ENCODE measurements at regions not wholly inside any gene's neighbourhood (a gene's known extent, or its start where the extent isn't known, plus 50 kb on each side); places are given as distances from the start of the nearest gene placed in this dataset.

- TF ChIP-seq POLR2A (IDR thresholded peaks at IDR 0.05; ENCODE audit: control extremely low read depth in 1 of 2, low read depth in 2 of 2, low read length in 2 of 2) (no peak), CEBPB (IDR thresholded peaks at IDR 0.05; ENCODE audit: low read depth, low read length) (no peak), MAX (IDR thresholded peaks at IDR 0.05) (no peak), SIX5 (IDR thresholded peaks at IDR 0.05; ENCODE audit: low read depth, low read length) (no peak), NRF1 (IDR thresholded peaks at IDR 0.05; ENCODE audit: low read depth, low read length) (no peak), CTCF (IDR thresholded peaks at IDR 0.05; ENCODE audit: control extremely low read depth in 1 of 3, insufficient read depth in 1 of 3, low read depth in 1 of 3, low read length in 3 of 3) (no peak), SRF (IDR thresholded peaks at IDR 0.05; ENCODE audit: low read depth, low read length) (no peak), CHD1 (IDR thresholded peaks at IDR 0.05; ENCODE audit: low read depth, low read length) (no peak), TEAD4 (IDR thresholded peaks at IDR 0.05; ENCODE audit: low read depth, low read length) (no peak), EP300 (IDR thresholded peaks at IDR 0.05; ENCODE audit: borderline replicate concordance in 1 of 2, low read depth in 2 of 2, low read length in 2 of 2) (no peak), CHD2 (IDR thresholded peaks at IDR 0.05; ENCODE audit: low read length) (no peak), SUZ12 (IDR thresholded peaks at IDR 0.05; ENCODE audit: low read length) (no peak), SIN3A (conservative IDR thresholded peaks at IDR 0.05 in 1 of 2, IDR thresholded peaks at IDR 0.05 in 1 of 2; ENCODE audit: low read depth in 1 of 2, low read length in 2 of 2) (no peak)
Measured at GRCh38 chr5:85605381-85605780, 1012.4 kb upstream of the COX7C start.

Data from H1 (cell line).